Fibroblast of the aortic adventitia (primary cell): ENCODE measurements at regions not wholly inside any gene's neighbourhood (a gene's known extent, or its start where the extent isn't known, plus 50 kb on each side); places are given as distances from the start of the nearest gene placed in this dataset.

Source experiments
- DNase-seq: peaks from one replicate; pipeline ENCODE4 v3.0.0-alpha.2; 2010; ENCODE audit warnings: low read depth
- H3K4me3 ChIP-seq: 2 replicates; pipeline ENCODE4 v1.5.1; 2011; ENCODE audit warnings: low read depth, mild to moderate bottlenecking, control low read depth, low read length, moderate library complexity
- CTCF ChIP-seq: IDR thresholded peaks from 2 replicates; pipeline ENCODE4 v1.5.1; 2011; ENCODE audit warnings: mild to moderate bottlenecking, low read length, control low read depth, inconsistent platforms; ENCODE audit not compliant: insufficient read depth

- DNase-seq: no peak
- TF ChIP-seq CTCF: no peak
- no peak overlapping the region for H3K4me3 ChIP-seq
Measured at GRCh38 chr5:38775218-38775840, 70.5 kb upstream of the OSMR start.

- no peak for TF ChIP-seq CTCF
Measured at GRCh38 chr5:38776149-38776896, 69.5 kb upstream of the OSMR start.

GRCh38 chr5:38777111-38777510, 68.7 kb upstream of the OSMR start:
- TF ChIP-seq CTCF: no peak
- no peak for DNase-seq
- no peak overlapping the region for H3K4me3 ChIP-seq

More at GRCh38 chr5:38776149-38776896, 69.5 kb upstream of the OSMR start:
- peak; percentile 81 for DNase-seq
- no peak overlapping the region for H3K4me3 ChIP-seq

GRCh38 chr5:38780316-38780715, 65.5 kb upstream of the OSMR start:
- no peak for TF ChIP-seq CTCF
- no peak overlapping the region for H3K4me3 ChIP-seq
- DNase-seq: no peak

GRCh38 chr5:38780945-38781344, 64.9 kb upstream of the OSMR start:
- TF ChIP-seq CTCF: peak; percentile 62
- DNase-seq: peak; percentile 95

GRCh38 chr5:38782180-38782835, 63.5 kb upstream of the OSMR start:
- DNase-seq: no peak
- H3K4me3 ChIP-seq: no peak overlapping the region
- TF ChIP-seq CTCF: no peak

More at GRCh38 chr5:38780945-38781344, 64.9 kb upstream of the OSMR start:
- no peak overlapping the region for H3K4me3 ChIP-seq
